SU-DHL-6 (cell line): ENCODE measurements at regions not wholly inside any gene's neighbourhood (a gene's known extent, or its start where the extent isn't known, plus 50 kb on each side); places are given as distances from the start of the nearest gene placed in this dataset.

Source experiments
- CTCF ChIP-seq: fragments of 200-600 bp; sonication (generic); IDR thresholded peaks from one replicate; pipeline ENCODE4 v1.5.1; 2017; ENCODE audit warnings: antibody characterized with exemption, mild to moderate bottlenecking, low read length, moderate library complexity; ENCODE audit not compliant: insufficient read depth, poor library complexity, severe bottlenecking
- EZH2phosphoT487 ChIP-seq: fragments of 200-600 bp; sonication (generic), shearing (Covaris generic); conservative IDR thresholded peaks from 2 replicates; pipeline ENCODE4 v1.6.1; 2018; ENCODE audit warnings: mild to moderate bottlenecking, antibody characterized with exemption, low read length, moderate library complexity, mixed read lengths

- no peak for TF ChIP-seq CTCF
- no peak for TF ChIP-seq EZH2phosphoT487
These were observed 263.7 kb upstream of the CADM1 start for GRCh38 chr11:115767883-115768282.
